ENCODE measurements at regions not wholly inside any gene's neighbourhood (a gene's known extent, or its start where the extent isn't known, plus 50 kb on each side); places are given as distances from the start of the nearest gene placed in this dataset.
"Not testable (repeated sequence)": the region's sequence is repeated elsewhere in the genome, so short reads cannot be mapped to it uniquely, and the experiment has no call there.

GRCh38 chr4:28287831-28288233, 1427.2 kb downstream of the STIM2 start:
- no peak for TF ChIP-seq CTCF (IDR thresholded peaks at IDR 0.05; ENCODE audit: borderline replicate concordance, extremely low read depth, insufficient read depth)
- Histone ChIP-seq H3K36me3 (ENCODE audit: control insufficient read depth in 2 of 3, insufficient read depth in 3 of 3, low read length in 3 of 3) (no peaks in the 10 kb centered on the region), H3K9me3 (ENCODE audit: control insufficient read depth in 2 of 3, insufficient read depth in 1 of 3, low read length in 3 of 3) (no peaks in the 10 kb centered on the region), H3K9ac (ENCODE audit: low read length in 3 of 3) (no peak overlapping the region), H3K4me1 (ENCODE audit: control insufficient read depth in 2 of 3, insufficient read depth in 2 of 3, low read depth in 1 of 3, low read length in 3 of 3) (no peaks in the 10 kb centered on the region), H3K4me3 (ENCODE audit: low read length in 3 of 3) (no peak overlapping the region), H3K27ac (ENCODE audit: low read depth in 2 of 2, low read length in 2 of 2) (no peak overlapping the region), H3K27me3 (ENCODE audit: control insufficient read depth, insufficient read depth, low read length) (no peaks in the 10 kb centered on the region)
- no peak for DNase-seq
- intact Hi-C loops (cut with DNase I): no loop called here
- no peak for FAIRE-seq

- Histone ChIP-seq H3K4me3 (ENCODE audit: low read length in 3 of 3) (no peak overlapping the region), H3K9ac (ENCODE audit: low read length in 3 of 3) (no peak overlapping the region), H3K4me1 (ENCODE audit: control insufficient read depth in 2 of 3, insufficient read depth in 2 of 3, low read depth in 1 of 3, low read length in 3 of 3) (no peaks in the 10 kb centered on the region), H3K27me3 (ENCODE audit: control insufficient read depth, insufficient read depth, low read length) (no peaks in the 10 kb centered on the region), H3K9me3 (ENCODE audit: control insufficient read depth in 2 of 3, insufficient read depth in 1 of 3, low read length in 3 of 3) (no peaks in the 10 kb centered on the region), H3K27ac (ENCODE audit: low read depth in 2 of 2, low read length in 2 of 2) (no peak overlapping the region), H3K36me3 (ENCODE audit: control insufficient read depth in 2 of 3, insufficient read depth in 3 of 3, low read length in 3 of 3) (no peaks in the 10 kb centered on the region)
- FAIRE-seq (no peak), DNase-seq (no peak)
- intact Hi-C loops (cut with DNase I): no loop called here
- TF ChIP-seq CTCF (IDR thresholded peaks at IDR 0.05; ENCODE audit: borderline replicate concordance, extremely low read depth, insufficient read depth): no peak
These were observed 1435.6 kb downstream of the STIM2 start for GRCh38 chr4:28296239-28296638.

- no peaks in the 10 kb centered on the region for H3K27me3 ChIP-seq (ENCODE audit: control insufficient read depth, insufficient read depth, low read length)
- FAIRE-seq: peak; percentile 57
- H3K4me3 ChIP-seq (ENCODE audit: low read length in 3 of 3): no peak overlapping the region
- DNase-seq: no peak
- H3K36me3 ChIP-seq (ENCODE audit: control insufficient read depth in 2 of 3, insufficient read depth in 3 of 3, low read length in 3 of 3): no peaks in the 10 kb centered on the region
- H3K4me1 ChIP-seq (ENCODE audit: control insufficient read depth in 2 of 3, insufficient read depth in 2 of 3, low read depth in 1 of 3, low read length in 3 of 3): no peaks in the 10 kb centered on the region
- intact Hi-C loops (cut with DNase I): no loop called here
- TF ChIP-seq CTCF (IDR thresholded peaks at IDR 0.05; ENCODE audit: borderline replicate concordance, extremely low read depth, insufficient read depth): no peak
- no peak overlapping the region for H3K27ac ChIP-seq (ENCODE audit: low read depth in 2 of 2, low read length in 2 of 2)
- no peak overlapping the region for H3K9ac ChIP-seq (ENCODE audit: low read length in 3 of 3)
- H3K9me3 ChIP-seq (ENCODE audit: control insufficient read depth in 2 of 3, insufficient read depth in 1 of 3, low read length in 3 of 3): no peaks in the 10 kb centered on the region
These were observed 1450.3 kb downstream of the STIM2 start for GRCh38 chr4:28310926-28311325.

GRCh38 chr4:28312497-28312896, 1451.9 kb downstream of the STIM2 start:
- H3K4me3 ChIP-seq (ENCODE audit: low read length in 3 of 3); DNase-seq; intact Hi-C loops (cut with DNase I); H3K27me3 ChIP-seq (ENCODE audit: control insufficient read depth, insufficient read depth, low read length); H3K4me1 ChIP-seq (ENCODE audit: control insufficient read depth in 2 of 3, insufficient read depth in 2 of 3, low read depth in 1 of 3, low read length in 3 of 3); FAIRE-seq; H3K9ac ChIP-seq (ENCODE audit: low read length in 3 of 3); H3K36me3 ChIP-seq (ENCODE audit: control insufficient read depth in 2 of 3, insufficient read depth in 3 of 3, low read length in 3 of 3); H3K27ac ChIP-seq (ENCODE audit: low read depth in 2 of 2, low read length in 2 of 2); H3K9me3 ChIP-seq (ENCODE audit: control insufficient read depth in 2 of 3, insufficient read depth in 1 of 3, low read length in 3 of 3): not testable (repeated sequence)
